Stimulated activated CD4-positive, alpha-beta T cell treated with anti-CD3 and anti-CD28 coated beads, Interleukin-12 subunit alpha, Interleukin-12 subunit beta, amount 100 ng/mL, for 24 hours (primary cell): ENCODE measurements at regions not wholly inside any gene's neighbourhood (a gene's known extent, or its start where the extent isn't known, plus 50 kb on each side); places are given as distances from the start of the nearest gene placed in this dataset.
"Not testable (repeated sequence)": the region's sequence is repeated elsewhere in the genome, so short reads cannot be mapped to it uniquely, and the experiment has no call there.

Experiments
- DNase-seq, 2 experiments: peaks; one replicate each; pipeline ENCODE4 v3.0.0-alpha.2; 2020; ENCODE audit warnings: low read depth in 2 of 2

DNA sequence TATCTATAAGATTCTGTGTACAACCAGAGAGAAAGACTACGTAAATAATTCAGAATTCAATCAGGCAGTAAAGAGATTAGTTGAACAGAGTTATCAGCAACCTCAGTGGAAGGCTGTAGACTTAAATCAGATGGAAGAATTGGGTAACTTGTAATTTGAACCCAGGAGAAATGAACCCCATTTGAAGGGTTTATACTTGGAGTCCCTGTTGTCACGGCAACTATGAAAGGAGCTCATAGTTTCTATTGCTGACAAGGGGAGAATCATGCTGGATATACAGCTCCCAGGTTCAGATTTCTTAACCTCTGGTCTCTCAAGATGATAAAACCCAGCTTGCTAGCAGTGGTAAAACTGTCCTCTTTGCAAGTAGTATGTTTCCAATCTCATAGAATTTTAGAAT is 54.4 kb upstream of the BMP4 start:
- no peak for DNase-seq

GRCh38 chr14:54023027-54023426 is 66.4 kb upstream of the BMP4 start:
- no peak for DNase-seq

DNA sequence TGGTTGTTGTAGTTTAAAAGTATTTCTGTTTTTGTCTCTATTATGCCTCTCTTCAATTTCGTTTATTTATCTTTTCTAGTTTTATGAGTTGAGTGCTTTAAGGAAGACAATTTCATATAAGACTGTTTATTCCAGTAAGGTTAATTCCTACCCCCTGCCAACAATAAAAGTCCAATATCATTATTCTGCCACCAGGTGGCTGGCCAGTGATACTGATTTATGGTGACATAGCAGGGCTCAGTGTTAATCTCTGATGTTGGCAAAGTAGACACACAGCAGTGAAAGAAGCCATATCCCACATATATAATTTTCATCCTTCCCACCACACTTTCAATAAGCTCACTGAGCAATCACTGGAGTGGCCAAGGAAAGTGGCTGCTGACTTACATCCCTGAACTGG is 69.0 kb upstream of the BMP4 start:
- no peak for DNase-seq

GRCh38 chr14:54026671-54027070 is 70.0 kb upstream of the BMP4 start:
- no peak for DNase-seq

DNA sequence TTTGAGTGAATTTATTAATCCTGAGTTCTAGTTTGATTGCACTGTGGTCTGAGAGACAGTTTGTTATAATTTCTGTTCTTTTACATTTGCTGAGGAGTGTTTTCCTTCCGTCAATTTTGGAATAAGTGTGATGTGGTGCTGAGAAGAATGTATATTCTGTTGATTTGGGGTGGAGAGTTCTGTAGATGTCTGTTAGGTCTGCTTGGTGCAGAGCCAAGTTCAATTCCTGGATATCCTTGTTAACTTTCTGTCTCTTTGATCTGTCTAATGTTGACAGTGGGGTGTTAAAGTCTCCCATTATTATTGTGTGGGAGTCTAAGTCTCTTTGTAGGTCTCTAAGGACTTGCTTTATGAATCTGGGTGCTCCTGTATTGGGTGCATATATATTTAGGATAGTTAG is 74.4 kb upstream of the BMP4 start:
- DNase-seq: not testable (repeated sequence)

- not testable (repeated sequence) for DNase-seq
Observed at GRCh38 chr14:54033285-54033684, 76.7 kb upstream of the BMP4 start.

GRCh38 chr14:54038724-54039123 is 82.1 kb upstream of the BMP4 start:
- no peak for DNase-seq

GRCh38 chr14:54039311-54039710 is 82.7 kb upstream of the BMP4 start:
- no peak for DNase-seq

DNA sequence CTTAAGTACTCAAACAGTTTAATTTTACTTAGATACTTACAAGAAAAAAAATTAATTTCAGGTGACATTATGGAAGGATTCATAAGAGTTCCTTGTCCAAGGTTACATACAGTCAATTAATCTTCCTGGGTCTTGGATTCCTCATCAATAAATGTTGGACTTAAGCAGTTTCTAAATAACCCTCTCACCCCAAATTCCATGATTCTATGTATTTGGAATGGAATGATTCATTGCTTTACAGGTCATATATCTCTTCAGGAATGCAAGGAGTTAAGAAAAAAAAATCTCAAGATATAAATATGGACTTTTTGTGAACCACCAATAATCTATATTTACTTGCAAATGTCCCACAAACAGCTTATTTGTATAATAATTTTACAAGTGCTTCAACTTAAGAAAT is 84.2 kb upstream of the BMP4 start:
- DNase-seq: no peak

DNA sequence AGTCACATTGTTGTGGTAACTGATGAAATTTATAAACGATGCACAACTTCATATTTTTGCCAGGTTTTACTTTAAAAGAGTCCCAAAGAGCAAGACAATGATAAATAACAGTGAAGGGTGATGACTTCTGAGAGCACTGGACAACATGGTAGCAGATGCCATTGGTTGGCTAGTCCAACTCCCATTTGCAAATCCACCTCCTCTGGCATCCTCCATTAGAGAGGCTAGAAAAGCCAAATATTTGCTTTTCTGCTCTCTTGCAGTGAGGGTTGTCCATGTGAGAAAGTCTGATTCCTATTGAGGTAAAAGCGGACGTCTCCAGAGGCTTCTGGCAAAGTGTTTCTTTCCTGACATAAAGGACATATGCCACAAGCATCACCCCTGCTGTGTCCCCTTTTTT is 89.6 kb upstream of the BMP4 start:
- no peak for DNase-seq

- no peak for DNase-seq
Observed at GRCh38 chr14:54047645-54048308, 91.2 kb upstream of the BMP4 start.

GRCh38 chr14:54048311-54048710 is 91.7 kb upstream of the BMP4 start:
- no peak for DNase-seq

GRCh38 chr14:54048736-54049135 is 92.1 kb upstream of the BMP4 start:
- DNase-seq: no peak

GRCh38 chr14:54050759-54051158 is 94.1 kb upstream of the BMP4 start:
- no peak for DNase-seq

DNA sequence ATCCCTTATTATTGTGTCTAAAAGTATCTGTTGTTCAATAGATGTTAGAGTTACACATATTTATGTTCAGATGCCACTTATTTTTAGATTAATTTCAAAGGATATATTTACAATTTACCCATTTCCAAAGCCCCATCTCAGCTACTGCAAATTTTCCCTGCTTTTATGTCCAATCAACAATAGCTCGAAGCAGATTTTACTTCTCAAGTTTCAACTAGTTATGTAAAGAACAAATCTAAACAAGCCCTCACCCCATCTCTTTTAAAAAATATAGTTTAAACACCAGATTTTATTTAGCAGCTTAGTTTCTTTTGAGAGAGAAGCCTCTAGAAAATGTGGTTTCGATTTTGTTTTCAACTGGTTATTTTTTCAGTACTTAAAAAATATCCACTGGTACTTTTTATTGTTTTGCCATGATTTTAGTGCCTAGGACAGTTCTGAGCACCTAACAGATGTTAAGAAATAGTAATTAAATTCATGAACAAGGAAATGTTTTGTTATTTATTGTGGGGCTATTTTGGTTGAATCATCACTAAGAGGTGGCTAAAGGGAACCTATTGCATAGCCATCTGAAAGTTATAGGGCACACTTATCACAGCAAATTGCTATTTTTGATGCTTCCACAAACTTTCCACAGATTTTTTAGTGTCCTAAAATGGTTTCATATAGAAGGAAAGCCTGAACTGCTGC is 96.2 kb upstream of the BMP4 start:
- DNase-seq: no peak

DNA sequence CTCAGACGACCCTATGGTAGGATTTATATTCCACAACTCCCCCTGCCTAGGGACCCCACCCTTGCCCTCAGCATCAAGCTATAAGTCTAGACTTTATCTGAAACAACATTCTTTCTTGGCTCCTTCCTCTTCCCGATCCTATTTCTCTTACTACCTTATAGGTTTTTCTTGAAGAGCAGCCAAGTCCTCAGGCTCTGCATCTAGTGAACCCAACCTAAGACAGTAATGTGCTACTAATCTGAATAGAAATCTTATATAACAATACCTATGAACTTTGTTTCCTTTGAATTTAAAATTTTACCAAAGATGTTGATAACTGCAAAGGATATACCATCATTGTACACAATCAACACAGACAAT is 96.7 kb upstream of the BMP4 start:
- DNase-seq: no peak

DNA sequence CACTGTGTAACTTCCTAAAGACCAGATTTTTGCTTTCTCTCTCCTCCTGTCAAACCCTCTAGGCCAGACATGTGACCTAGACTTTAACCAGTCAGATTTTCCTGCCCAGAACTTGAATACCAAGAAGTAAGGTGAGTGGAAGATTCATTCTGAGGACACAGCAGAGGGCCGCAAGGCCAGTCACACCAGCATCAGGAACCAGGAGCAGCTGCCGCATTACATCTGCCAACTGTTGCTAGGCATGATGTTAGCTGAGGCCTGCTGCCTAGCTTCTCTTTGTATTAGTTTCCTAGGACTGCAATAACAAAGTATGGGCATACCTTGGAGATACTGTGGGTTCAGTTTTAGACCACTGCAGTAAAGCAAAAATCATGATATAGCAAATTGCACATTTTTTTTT is 101.9 kb upstream of the BMP4 start:
- no peak for DNase-seq

DNA sequence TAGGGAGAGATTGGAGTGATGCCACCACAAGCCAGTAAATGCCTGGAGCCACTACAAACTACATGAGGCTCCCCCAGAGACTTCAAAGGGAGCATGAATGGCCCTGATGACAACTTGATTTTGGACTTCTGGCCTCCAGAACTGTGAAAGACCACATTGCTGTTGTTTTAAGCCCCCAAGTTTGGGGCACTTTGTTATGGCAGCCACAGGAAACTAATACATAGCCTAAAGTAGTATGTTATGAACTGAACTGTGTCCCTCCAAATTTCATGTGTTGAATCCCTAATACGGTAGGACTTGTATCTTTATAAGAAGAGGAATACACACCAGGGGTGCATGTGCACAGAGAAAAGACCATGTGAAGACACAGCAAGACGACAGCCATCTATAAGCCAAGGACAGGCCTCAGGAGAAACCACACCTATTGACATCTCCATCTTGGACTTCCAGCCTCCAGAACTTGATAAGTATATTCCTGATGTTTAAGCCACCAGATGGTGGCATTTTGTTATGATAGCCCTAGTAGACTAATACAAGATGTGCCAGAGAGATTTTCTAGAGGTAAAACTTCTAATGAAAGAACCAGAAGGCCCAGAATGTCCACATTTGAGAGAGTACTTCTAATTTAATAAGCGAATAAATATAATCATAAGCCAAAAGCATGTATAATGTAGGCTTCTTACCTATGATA is 127.1 kb upstream of the BMP4 start:
- no peak for DNase-seq

GRCh38 chr14:54085232-54085761 is 128.7 kb upstream of the BMP4 start:
- DNase-seq: no peak

DNA sequence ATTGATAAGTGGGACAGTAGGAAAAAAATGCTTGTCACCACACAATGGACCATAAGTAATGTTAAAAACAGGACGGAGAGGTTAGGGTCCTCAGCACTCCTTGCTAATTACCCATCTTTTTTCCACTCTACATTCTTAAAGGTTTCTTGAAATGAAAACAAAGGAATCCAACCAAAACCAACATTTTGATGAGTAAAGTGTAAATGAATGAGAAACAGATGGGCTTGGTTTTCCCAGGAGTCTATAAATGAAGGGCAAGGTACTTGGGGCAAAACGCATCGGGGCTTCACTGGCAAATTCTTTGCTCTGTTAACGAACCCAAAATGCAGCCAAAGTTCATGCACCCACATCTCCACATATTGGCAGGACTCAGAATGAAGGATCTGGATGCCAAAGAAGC is 129.2 kb upstream of the BMP4 start:
- no peak for DNase-seq

- no peak for DNase-seq
Observed at GRCh38 chr14:54086767-54087166, 130.1 kb upstream of the BMP4 start.

- DNase-seq: no peak
Observed at GRCh38 chr14:54087376-54087775, 130.8 kb upstream of the BMP4 start.

DNA sequence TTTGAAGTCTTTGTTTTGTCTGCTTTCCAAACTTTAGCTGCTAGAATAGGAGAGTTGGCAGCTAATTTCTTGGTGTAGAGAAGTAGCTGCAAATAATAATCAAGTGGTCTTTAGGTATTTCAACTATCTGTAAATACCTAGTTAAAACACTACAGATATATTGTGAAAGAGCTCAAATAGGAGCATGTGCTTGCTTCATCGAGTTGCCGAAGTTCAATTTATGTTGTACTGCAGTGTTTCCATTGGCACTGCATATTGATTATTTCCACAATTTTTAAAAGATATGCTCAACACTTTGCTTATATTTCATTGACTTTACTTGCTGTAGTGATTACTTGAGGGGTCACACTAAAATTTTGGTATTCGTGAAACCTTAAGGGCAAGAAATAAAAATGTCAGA is 131.6 kb upstream of the BMP4 start:
- DNase-seq: no peak
